Ishikawa (cell line): ENCODE measurements at regions not wholly inside any gene's neighbourhood (a gene's known extent, or its start where the extent isn't known, plus 50 kb on each side); places are given as distances from the start of the nearest gene placed in this dataset.

ENCODE experiments used
- CEBPB ChIP-seq: IDR thresholded peaks from 2 replicates; pipeline ENCODE4 v1.6.1; 2012
- CREB1 ChIP-seq: IDR thresholded peaks from 2 replicates; pipeline ENCODE4 v1.6.1; 2012; ENCODE audit warnings: low read depth
- EGR1 ChIP-seq: IDR thresholded peaks from 2 replicates; pipeline ENCODE4 v1.6.1; 2012
- EP300 ChIP-seq: IDR thresholded peaks from 2 replicates; pipeline ENCODE4 v1.6.1; 2012; ENCODE audit warnings: borderline replicate concordance
- FOXM1 ChIP-seq: IDR thresholded peaks from 2 replicates; pipeline ENCODE4 v1.6.1; 2012; ENCODE audit warnings: low read depth, borderline replicate concordance
- NFIC ChIP-seq: IDR thresholded peaks from 2 replicates; pipeline ENCODE4 v1.6.1; 2012
- RAD21 ChIP-seq: IDR thresholded peaks from 2 replicates; pipeline ENCODE4 v1.6.1; 2012; ENCODE audit warnings: low read depth
- TAF1 ChIP-seq: IDR thresholded peaks from 2 replicates; pipeline ENCODE4 v1.6.1; 2012; ENCODE audit warnings: low read depth, mild to moderate bottlenecking
- TCF12 ChIP-seq: IDR thresholded peaks from 2 replicates; pipeline ENCODE4 v1.6.1; 2012; ENCODE audit warnings: low read depth
- TEAD4 ChIP-seq: IDR thresholded peaks from 2 replicates; pipeline ENCODE4 v1.6.1; 2012
- USF1 ChIP-seq: IDR thresholded peaks from 2 replicates; pipeline ENCODE4 v1.6.1; 2012
- YY1 ChIP-seq: IDR thresholded peaks from 2 replicates; pipeline ENCODE4 v1.6.1; 2012; ENCODE audit warnings: low read depth
- ZBTB7A ChIP-seq: IDR thresholded peaks from 2 replicates; pipeline ENCODE4 v1.6.1; 2012; ENCODE audit warnings: low read depth
- TF ChIP-seq, protein P1 (sequence below): IDR thresholded peaks from 2 replicates; pipeline ENCODE4 v1.6.1; 2012
- TF ChIP-seq, protein P2 (sequence below): IDR thresholded peaks from 2 replicates; pipeline ENCODE4 v1.6.1; 2012; ENCODE audit warnings: low read depth, mild to moderate bottlenecking

DNA sequence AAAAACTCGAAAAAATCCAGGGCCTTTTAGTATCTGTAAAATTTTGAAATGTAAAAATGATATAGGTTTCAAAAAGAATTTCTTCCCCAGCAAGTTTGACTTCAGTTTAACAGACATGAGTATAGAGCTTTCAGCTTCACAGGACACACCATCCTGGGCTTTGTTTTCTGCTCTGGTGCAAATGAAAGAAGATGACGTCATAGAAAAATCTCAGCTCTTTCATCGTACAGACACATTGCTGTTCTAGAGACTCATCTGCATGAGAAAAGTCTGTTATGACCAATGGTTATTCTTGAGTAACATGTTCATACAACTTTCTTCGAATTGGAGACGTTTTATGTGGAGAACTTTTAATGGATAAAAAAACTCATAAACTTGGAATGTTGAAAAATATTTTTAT lies 111.7 kb upstream of the DYNAP start:
- TF ChIP-seq TCF12: no peak
- TF ChIP-seq EP300: no peak
- no peak for TF ChIP-seq EGR1
- TF ChIP-seq, protein P1, sequence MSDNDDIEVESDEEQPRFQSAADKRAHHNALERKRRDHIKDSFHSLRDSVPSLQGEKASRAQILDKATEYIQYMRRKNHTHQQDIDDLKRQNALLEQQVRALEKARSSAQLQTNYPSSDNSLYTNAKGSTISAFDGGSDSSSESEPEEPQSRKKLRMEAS: no peak
- TF ChIP-seq, protein P2, sequence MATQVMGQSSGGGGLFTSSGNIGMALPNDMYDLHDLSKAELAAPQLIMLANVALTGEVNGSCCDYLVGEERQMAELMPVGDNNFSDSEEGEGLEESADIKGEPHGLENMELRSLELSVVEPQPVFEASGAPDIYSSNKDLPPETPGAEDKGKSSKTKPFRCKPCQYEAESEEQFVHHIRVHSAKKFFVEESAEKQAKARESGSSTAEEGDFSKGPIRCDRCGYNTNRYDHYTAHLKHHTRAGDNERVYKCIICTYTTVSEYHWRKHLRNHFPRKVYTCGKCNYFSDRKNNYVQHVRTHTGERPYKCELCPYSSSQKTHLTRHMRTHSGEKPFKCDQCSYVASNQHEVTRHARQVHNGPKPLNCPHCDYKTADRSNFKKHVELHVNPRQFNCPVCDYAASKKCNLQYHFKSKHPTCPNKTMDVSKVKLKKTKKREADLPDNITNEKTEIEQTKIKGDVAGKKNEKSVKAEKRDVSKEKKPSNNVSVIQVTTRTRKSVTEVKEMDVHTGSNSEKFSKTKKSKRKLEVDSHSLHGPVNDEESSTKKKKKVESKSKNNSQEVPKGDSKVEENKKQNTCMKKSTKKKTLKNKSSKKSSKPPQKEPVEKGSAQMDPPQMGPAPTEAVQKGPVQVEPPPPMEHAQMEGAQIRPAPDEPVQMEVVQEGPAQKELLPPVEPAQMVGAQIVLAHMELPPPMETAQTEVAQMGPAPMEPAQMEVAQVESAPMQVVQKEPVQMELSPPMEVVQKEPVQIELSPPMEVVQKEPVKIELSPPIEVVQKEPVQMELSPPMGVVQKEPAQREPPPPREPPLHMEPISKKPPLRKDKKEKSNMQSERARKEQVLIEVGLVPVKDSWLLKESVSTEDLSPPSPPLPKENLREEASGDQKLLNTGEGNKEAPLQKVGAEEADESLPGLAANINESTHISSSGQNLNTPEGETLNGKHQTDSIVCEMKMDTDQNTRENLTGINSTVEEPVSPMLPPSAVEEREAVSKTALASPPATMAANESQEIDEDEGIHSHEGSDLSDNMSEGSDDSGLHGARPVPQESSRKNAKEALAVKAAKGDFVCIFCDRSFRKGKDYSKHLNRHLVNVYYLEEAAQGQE: no peak
- no peak for TF ChIP-seq TEAD4
- TF ChIP-seq TAF1: no peak
- TF ChIP-seq ZBTB7A: no peak
- no peak for TF ChIP-seq CEBPB
- TF ChIP-seq CREB1: no peak
- no peak for TF ChIP-seq USF1
- no peak for TF ChIP-seq YY1
- TF ChIP-seq RAD21: no peak
- no peak for TF ChIP-seq NFIC

DNA sequence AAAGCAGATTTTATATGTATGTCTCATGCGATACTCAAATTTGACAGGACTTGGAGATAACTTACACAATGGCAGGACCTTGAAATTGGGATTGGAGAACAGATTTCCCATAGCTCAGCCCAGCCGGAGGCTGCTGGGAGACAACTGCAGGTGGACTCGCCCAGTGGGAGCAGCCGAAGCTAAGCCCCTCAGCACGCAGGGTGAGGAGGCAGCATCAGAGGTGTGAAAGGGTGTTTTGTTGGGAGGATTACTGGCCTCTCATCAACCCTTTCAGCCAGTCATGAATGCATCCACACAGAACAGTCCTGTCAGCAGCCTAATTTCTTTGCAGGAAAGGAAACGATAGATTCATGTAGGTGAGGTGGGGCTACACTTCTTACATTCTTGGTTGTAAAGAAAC lies 110.4 kb upstream of the DYNAP start:
- TF ChIP-seq ZBTB7A (no peak), TEAD4 (no peak), YY1 (no peak), RAD21 (no peak), NFIC (no peak), CREB1 (no peak), TCF12 (no peak)
- TF ChIP-seq, protein P1: no peak

DNA sequence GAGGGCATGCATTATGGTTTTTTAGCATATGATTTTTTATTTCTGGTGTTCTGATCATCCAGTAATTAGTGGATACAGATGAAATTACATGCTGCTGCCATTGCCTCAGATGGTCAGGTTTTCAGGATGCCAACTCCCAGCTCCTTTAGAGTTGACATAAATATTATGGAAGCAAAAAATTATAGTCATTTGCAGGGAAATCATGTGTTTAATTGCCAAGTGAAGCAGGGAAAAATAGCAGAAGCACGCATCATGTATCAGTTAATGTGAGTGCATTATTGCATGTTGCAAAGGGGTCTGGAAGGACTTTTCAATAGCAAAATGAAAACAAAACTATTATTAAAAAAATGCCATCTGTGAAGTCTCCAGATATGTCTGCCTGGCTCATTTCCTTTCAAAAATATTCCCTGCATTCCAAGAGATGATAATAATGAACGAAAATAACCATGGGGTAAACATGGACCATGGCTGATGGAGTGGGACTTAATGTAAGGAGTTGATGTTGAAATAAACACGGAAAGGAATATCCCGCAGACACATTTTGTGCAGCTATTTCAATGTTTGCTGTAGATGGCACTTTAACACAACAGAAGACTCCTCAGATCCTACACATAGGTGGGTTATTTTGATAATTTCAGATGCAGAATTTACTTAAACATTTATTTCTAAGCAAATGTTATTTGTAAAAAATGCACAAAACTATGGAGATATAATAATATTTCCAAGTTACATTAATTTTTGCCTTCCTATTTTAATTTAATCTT lies 87.7 kb upstream of the DYNAP start:
- TF ChIP-seq ZBTB7A (no peak), YY1 (no peak)

DNA sequence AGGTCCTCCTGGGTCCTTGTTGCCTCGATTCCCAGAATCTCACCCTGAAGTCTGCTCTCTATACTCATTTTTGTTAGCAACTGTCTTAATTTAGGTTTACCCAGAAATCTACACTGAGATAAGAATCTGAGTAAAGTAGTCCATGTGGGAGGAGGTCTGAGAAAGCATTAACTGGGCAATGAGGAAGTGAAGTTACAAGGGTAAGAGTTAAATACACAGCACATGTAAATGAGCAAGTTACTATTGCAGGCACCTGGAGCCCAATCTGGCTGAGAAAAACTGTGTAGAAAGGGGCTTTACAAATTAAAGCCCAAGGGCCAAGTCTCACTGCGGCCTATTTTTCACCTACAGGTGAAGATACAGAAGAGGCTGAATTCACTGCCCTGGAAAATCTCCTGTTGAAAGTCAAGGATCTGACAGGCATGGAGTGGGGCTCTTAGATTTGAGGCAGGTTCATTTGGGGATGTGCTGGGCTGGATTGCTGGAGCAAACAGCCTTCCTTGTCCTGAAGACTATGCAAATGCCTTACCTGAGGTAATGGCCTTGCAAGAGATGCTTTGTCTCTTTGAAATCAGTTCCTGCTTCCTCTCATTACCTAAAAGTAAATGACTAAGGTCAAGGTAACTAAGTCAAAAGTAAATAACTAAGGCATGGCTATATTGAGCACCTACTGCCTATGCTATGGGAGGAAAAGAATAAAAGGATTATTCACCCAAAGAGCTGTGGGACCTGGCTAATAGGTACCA lies 84.4 kb upstream of the DYNAP start:
- TF ChIP-seq USF1 (no peak), EP300 (no peak), YY1 (no peak), FOXM1 (no peak), ZBTB7A (no peak), NFIC (no peak), CEBPB (no peak), TEAD4 (no peak), TAF1 (no peak), CREB1 (no peak), TCF12 (no peak), RAD21 (no peak), EGR1 (no peak)
- TF ChIP-seq, protein P1: no peak
- TF ChIP-seq, protein P2: no peak

GRCh38 chr18:54509793-54510192 lies 81.3 kb upstream of the DYNAP start:
- TF ChIP-seq TAF1 (no peak), NFIC (no peak), YY1 (no peak), EP300 (no peak), TCF12 (no peak), FOXM1 (no peak), EGR1 (no peak), USF1 (no peak)
- TF ChIP-seq, protein P2: no peak
